HFF-Myc (cell line): ENCODE measurements at regions not wholly inside any gene's neighbourhood (a gene's known extent, or its start where the extent isn't known, plus 50 kb on each side); places are given as distances from the start of the nearest gene placed in this dataset.

Experiments
- DNase-seq: peaks from one replicate; pipeline ENCODE4 v3.0.0-alpha.2; 2011; ENCODE audit warnings: low read depth; ENCODE audit errors: extremely low read depth
- H3K4me3 ChIP-seq: replicated peaks from 2 replicates; pipeline ENCODE4 v1.5.1; 2011; ENCODE audit warnings: low read depth, mild to moderate bottlenecking, control low read depth, low read length
- CTCF ChIP-seq: IDR thresholded peaks from 2 replicates; pipeline ENCODE4 v1.5.1; 2012; ENCODE audit warnings: mild to moderate bottlenecking, low read depth, low read length, control low read depth; ENCODE audit errors: missing control alignments

GRCh38 chr5:8418049-8418426, 549.1 kb downstream of the MTRR start:
- no peak overlapping the region for H3K4me3 ChIP-seq
- no peak for DNase-seq
- no peak for TF ChIP-seq CTCF

GRCh38 chr5:8429778-8430758, 561.1 kb downstream of the MTRR start:
- TF ChIP-seq CTCF: no peak
- no peak for DNase-seq
- no peak overlapping the region for H3K4me3 ChIP-seq

GRCh38 chr5:8434501-8434900, 565.6 kb downstream of the MTRR start:
- no peak for DNase-seq
- no peak overlapping the region for H3K4me3 ChIP-seq
- TF ChIP-seq CTCF: no peak

GRCh38 chr5:8436924-8437323, 568.0 kb downstream of the MTRR start:
- no peak overlapping the region for H3K4me3 ChIP-seq
- no peak for DNase-seq
- TF ChIP-seq CTCF: no peak

GRCh38 chr5:8445139-8445538, 576.2 kb downstream of the MTRR start:
- H3K4me3 ChIP-seq: no peak overlapping the region
- DNase-seq: no peak
- no peak for TF ChIP-seq CTCF

GRCh38 chr5:8446179-8446578, 577.2 kb downstream of the MTRR start:
- no peak for DNase-seq
- no peak for TF ChIP-seq CTCF

GRCh38 chr5:8456846-8457186, 587.9 kb downstream of the MTRR start:
- TF ChIP-seq CTCF: no peak
- H3K4me3 ChIP-seq: no peak overlapping the region
- DNase-seq: no peak

More at GRCh38 chr5:8446179-8446578, 577.2 kb downstream of the MTRR start:
- H3K4me3 ChIP-seq: no peak overlapping the region
